IPS DF 6.9 (cell line): ENCODE measurements at regions not wholly inside any gene's neighbourhood (a gene's known extent, or its start where the extent isn't known, plus 50 kb on each side); places are given as distances from the start of the nearest gene placed in this dataset.

Source experiments
- DNase-seq: peaks from one replicate; pipeline ENCODE4 v3.0.0-alpha.2; 2013; ENCODE audit warnings: low read depth, low spot score
- H3K27ac ChIP-seq: one replicate; pipeline ENCODE4 v1.5.1; 2013; ENCODE audit warnings: low read length, control low read depth
- H3K27me3 ChIP-seq: 2 replicates; pipeline ENCODE4 v1.6.1; 2013; ENCODE audit warnings: mild to moderate bottlenecking, low read length; ENCODE audit not compliant: control insufficient read depth, insufficient read depth
- H3K36me3 ChIP-seq: 2 replicates; pipeline ENCODE4 v1.6.1; 2013; ENCODE audit warnings: low read length; ENCODE audit not compliant: control insufficient read depth, insufficient read depth
- H3K4me1 ChIP-seq: 2 replicates; pipeline ENCODE4 v1.6.1; 2013; ENCODE audit warnings: low read length; ENCODE audit not compliant: control insufficient read depth, insufficient read depth
- H3K4me3 ChIP-seq: 2 replicates; pipeline ENCODE4 v1.5.1; 2013; ENCODE audit warnings: mild to moderate bottlenecking, low read length
- H3K9me3 ChIP-seq: 2 replicates; pipeline ENCODE4 v1.6.1; 2013; ENCODE audit warnings: low read length, inconsistent platforms; ENCODE audit not compliant: control insufficient read depth, insufficient read depth
- WGBS: extraction: QIAGEN DNeasy Blood & Tissue Kit; methylation state at CpG from one replicate; pipeline ENCODE4 v1.1.7; 2013; ENCODE audit warnings: mixed read lengths, missing lambda C conversion rate; ENCODE audit not compliant: insufficient read length, insufficient coverage; 5-methylcytosine and 5-hydroxymethylcytosine counted together

DNA sequence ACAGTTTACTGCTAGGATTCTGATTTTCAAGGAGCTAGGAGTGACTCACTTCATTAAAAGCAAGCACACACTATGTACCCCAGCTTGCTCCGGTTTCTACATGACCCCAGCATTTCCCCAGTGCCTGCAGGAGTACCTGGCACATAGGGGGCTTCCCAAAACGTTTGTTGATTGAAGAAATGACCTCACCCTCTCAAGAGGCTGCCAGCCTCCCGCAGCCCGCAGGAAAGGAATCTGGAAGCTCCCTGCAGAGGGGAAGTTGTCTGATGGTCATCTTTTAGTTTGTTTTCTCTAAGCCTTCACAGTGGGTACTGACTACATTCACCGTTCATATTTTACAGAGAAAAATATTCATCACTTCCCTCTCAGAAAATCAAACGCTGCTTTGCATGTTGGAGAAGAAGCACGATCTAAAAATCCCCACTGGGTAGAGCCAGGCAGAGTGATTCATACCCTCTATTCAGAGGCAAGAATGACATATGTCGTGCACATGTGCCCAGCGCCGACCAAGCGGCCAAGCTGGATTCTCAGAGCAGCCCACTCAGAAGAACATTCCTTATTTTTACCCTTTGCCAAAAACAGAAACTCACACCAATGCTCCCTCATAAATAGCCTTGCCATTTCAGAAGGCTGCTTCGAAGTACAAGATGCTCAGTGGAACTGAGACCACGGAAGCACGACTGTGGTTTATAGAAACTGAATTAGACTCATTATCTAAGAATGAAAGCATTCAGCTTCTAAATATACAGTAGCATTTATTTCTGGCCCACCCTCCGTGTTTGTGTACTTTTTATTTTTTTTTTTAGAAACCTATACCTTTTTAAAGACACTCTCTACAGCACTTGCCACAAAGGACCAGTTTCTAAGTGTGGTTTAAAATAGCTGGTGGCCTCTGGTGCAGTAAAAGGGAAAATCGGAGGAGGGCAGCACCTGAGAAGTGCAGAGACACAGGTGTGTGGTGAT is 143.2 kb downstream of the MIS18A start:
- H3K27me3 ChIP-seq, result no peaks in the 10 kb centered on the region
- no peaks in the 10 kb centered on the region for H3K4me1 ChIP-seq
- no peak overlapping the region for H3K4me3 ChIP-seq
- H3K27ac ChIP-seq, result no peak overlapping the region
- no CpG with 5 or more reads among the region's 16 CpGs for WGBS
- no peaks in the 10 kb centered on the region for H3K9me3 ChIP-seq
- no peaks in the 10 kb centered on the region for H3K36me3 ChIP-seq
- no peak for DNase-seq

DNA sequence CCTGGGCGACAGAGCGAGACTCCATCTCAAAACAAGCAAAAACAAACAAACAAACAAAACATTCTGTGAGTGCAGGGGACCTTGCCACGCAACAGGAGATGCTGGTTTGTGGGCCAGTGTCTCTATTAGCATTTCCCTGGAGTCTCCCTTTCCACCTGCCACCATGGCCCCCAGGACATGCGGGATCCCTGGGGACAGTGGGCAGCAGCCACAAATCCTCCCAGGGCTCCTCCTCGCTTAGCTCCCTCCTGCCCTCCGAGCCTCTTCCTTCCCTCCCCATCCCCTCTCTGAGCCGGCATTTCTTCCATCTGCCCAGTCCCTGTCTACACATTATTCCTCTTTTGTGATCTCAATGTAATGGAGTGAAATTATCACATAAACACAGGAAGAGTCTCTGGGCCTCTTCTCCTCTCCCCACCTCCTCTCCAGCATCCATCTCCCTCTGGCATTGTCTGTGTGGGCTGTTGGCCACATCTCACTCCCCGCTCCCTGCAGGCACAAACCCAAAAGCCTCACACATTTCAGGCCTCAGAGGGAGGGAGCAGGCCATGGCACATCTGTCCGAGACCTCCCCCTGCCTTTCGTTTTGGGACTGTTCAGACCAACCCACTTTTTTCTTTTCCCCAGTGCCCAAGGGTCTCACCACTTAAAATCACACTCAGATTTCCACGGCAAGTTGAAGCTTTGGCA is 144.3 kb downstream of the MIS18A start:
- Histone ChIP-seq H3K4me3 (no peak overlapping the region), H3K4me1 (no peaks in the 10 kb centered on the region), H3K27ac (no peak overlapping the region), H3K27me3 (no peaks in the 10 kb centered on the region), H3K9me3 (no peaks in the 10 kb centered on the region), H3K36me3 (no peaks in the 10 kb centered on the region)
- no peak for DNase-seq
- no CpG with 5 or more reads among the region's 11 CpGs for WGBS

DNA sequence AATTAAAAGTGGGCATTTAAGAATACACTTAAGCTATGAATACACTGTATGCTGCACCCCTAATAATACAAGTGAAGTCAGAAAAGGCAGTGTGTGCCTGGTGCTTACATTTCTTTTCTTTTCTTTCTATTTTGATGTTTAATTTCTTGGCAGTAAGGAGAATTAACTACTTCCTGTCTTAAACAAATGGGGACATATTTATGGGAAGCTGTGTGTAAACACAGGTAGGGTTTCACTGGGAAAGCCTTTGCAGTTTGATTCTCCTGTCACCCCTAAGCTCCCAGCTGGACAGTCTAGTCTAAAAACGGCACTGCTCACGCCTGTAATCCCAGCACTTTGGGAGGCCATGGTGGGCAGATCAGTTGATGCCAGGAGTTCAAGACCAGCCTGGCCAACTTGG is 146.0 kb downstream of the MIS18A start:
- no peaks in the 10 kb centered on the region for H3K27me3 ChIP-seq
- H3K36me3 ChIP-seq, result no peaks in the 10 kb centered on the region
- no peak overlapping the region for H3K4me3 ChIP-seq
- no peak for DNase-seq
- WGBS, result no CpG with 5 or more reads among the region's 2 CpGs
- no peaks in the 10 kb centered on the region for H3K4me1 ChIP-seq
- H3K27ac ChIP-seq, result no peak overlapping the region
- no peaks in the 10 kb centered on the region for H3K9me3 ChIP-seq

DNA sequence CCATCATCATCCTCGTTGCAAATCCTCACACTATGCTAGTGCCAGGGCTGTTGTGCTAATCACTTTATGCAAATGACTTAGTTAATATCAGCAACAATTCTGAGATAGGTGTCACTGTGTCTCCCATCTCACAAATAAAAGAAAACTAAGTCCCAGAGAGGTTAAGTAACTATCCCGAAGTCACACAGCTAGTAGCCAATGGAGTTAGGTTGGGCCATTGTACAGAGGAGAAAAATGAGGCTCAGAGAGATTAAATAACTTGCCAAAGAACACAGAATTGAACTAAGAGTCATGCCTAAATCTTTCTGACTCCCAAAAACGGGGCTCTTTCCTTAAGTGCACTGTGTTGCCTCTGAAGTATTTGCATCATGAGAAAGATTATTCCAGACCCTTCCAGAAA is 146.4 kb downstream of the MIS18A start:
- no peak for DNase-seq
- H3K36me3 ChIP-seq, result no peaks in the 10 kb centered on the region
- H3K4me1 ChIP-seq, result no peaks in the 10 kb centered on the region
- H3K9me3 ChIP-seq, result no peaks in the 10 kb centered on the region
- no CpG with 5 or more reads among the region's 3 CpGs for WGBS
- no peak overlapping the region for H3K4me3 ChIP-seq
- H3K27me3 ChIP-seq, result no peaks in the 10 kb centered on the region
- no peak overlapping the region for H3K27ac ChIP-seq

DNA sequence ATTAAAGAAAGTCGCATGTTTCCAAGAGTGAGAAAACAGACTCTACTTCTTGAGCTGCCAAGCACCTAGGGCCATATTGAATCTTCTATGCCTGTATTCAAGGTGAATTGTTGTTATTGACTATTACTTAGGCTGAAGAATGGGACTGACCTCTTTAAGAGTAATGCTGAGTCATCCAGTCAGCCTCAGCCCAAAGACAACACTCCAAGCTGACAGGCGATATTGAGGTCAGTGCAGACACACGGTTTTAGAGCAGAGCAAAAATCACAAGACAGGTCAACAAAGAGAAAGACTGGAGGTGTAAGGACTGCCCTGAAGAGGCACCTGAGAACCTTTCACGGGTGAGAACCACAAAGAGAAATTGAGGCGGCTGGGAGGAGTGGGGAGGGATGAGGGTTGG is 146.9 kb downstream of the MIS18A start:
- no peak overlapping the region for H3K4me3 ChIP-seq
- no peaks in the 10 kb centered on the region for H3K27me3 ChIP-seq
- no peaks in the 10 kb centered on the region for H3K36me3 ChIP-seq
- WGBS, result no CpG with 5 or more reads among the region's 5 CpGs
- no peak overlapping the region for H3K27ac ChIP-seq
- H3K9me3 ChIP-seq, result no peaks in the 10 kb centered on the region
- DNase-seq, result no peak
- H3K4me1 ChIP-seq, result no peaks in the 10 kb centered on the region

DNA sequence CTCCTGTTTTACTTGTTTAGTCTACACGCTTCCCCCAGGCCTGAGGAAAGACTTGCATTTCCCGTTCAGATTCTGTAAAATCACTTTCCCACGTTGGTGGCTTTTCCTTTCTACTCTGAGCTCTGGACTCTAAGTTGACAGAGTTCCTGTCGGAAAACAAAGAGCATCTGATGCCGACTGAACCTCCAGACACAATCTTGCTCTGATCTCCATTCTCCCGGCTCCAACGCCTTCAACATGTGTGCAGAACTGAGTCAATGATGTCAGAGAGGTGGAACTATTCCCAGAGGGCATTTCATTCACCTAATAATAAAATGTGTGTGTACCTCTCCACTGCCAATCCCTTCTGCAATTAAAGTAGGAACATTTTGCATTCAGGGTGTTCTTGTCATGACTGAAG is 147.7 kb downstream of the MIS18A start:
- no peak for DNase-seq
- no peak overlapping the region for H3K4me3 ChIP-seq
- no peaks in the 10 kb centered on the region for H3K36me3 ChIP-seq
- WGBS, result no CpG with 5 or more reads among the region's 7 CpGs
- H3K9me3 ChIP-seq, result no peaks in the 10 kb centered on the region
- no peak overlapping the region for H3K27ac ChIP-seq
- no peaks in the 10 kb centered on the region for H3K4me1 ChIP-seq
- no peaks in the 10 kb centered on the region for H3K27me3 ChIP-seq

DNA sequence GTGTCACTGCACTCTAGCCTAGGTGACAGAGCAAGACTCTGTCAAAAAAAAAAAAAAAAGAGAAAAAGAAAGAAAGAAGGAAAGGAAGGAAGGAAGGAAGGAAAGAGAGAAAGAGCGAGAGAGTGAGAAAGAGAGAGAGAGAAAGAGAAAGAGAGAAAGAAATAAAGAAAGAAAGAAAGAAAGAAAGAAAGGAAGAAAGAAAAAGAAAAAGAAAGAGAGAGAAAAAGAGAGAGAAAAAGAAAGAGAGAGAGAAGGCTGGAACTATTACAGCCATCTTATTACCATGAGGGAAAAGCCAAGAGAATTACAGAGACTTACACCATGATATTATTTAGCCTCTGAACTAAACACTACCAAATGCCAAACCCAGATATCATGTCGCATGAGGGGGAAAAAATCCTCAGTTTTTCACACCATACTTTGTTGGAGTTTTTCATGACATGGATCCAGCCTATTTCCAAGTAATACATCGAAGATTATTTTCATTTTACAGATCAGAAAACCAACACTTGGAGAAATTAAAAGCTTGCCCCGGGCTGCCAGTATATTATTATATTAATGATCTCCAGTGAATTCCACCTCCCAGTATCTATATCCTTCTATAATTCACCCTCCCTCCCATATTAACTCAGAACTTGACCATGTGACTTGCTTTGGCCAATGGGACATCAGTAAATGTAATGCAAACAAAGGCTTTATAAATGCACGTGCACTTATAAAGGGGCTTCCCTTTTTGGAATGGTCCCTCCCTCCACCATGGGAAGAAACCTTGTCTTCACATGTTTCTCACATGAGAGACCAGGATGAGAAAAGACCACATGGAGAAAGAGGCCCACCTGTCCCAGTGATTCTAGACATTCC is 148.6 kb downstream of the MIS18A start:
- no peak for DNase-seq
- WGBS, result 100% methylated on average over 1 of the region's 5 CpGs
- Histone ChIP-seq H3K4me1 (no peaks in the 10 kb centered on the region), H3K4me3 (no peak overlapping the region), H3K36me3 (no peaks in the 10 kb centered on the region), H3K9me3 (no peaks in the 10 kb centered on the region), H3K27me3 (no peaks in the 10 kb centered on the region), H3K27ac (no peak overlapping the region)

DNA sequence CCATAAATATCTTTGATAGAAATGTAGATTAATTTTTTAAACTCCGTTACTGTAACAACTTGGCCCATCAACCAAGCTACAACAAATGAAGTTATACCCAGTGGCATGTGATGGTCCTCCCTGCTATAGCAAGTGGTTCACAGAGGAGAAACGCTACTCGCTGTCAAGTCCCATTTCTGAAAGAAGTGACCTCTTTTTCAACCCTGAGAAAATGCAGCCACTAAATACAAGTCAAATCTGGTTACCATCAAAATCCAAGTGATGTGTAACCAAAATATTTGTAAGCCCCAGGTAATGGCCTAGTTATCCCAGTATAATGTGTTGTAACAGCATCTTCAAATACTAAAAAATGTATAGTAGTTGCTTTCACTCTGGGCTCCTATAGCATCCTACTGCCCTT is 151.8 kb downstream of the MIS18A start:
- Histone ChIP-seq H3K4me3 (no peak overlapping the region), H3K27me3 (no peaks in the 10 kb centered on the region), H3K36me3 (no peaks in the 10 kb centered on the region), H3K4me1 (no peaks in the 10 kb centered on the region), H3K9me3 (no peaks in the 10 kb centered on the region), H3K27ac (no peak overlapping the region)
- whole genome bisulfite sequencing, result no CpG with 5 or more reads among the region's 3 CpGs
- no peak for DNase-seq

DNA sequence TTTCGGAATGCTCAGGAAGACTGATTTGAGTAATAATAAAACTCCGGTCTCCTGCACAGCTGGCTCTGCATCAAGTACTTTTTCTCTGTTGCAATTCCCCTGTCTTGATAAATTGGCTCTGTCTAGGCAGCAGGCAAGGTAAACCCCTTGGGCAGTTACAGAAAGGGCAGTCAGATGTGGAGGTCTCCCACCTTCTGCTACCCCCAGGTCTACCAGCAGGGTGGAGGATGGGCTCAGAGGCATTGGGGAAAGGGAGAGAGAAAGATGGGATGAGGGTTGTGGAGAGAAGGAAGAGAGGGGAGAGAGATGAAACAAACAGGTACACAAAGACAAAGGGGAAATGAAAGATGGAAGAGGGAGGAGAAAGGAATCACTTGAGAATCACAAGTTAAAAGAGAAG is 156.8 kb downstream of the MIS18A start:
- Histone ChIP-seq H3K4me1 (no peaks in the 10 kb centered on the region), H3K27ac (no peak overlapping the region), H3K9me3 (no peaks in the 10 kb centered on the region), H3K4me3 (no peak overlapping the region), H3K36me3 (no peaks in the 10 kb centered on the region), H3K27me3 (no peaks in the 10 kb centered on the region)
- no CpG with 5 or more reads among the region's 2 CpGs for WGBS
- no peak for DNase-seq

DNA sequence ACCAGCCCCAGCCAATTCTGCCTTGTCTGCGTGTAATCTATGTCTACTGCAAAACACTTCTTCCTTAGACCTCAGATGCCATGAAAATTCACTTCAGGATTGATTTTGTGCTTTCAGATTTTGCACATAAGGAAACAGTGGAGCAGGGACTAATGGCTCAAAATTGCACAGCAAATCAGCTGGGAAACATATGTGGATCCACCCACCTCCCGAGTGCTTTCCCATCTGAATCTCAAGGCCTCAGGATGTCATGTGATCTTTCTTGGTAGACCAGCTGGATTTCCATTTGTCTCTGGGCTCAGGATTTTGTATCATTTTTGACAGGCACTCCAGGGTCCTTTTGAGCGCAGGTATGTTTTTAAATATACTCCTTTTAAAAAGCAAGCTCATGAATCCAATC is 158.6 kb downstream of the MIS18A start:
- no peaks in the 10 kb centered on the region for H3K27me3 ChIP-seq
- H3K27ac ChIP-seq, result no peak overlapping the region
- no peak for DNase-seq
- no peaks in the 10 kb centered on the region for H3K36me3 ChIP-seq
- no peaks in the 10 kb centered on the region for H3K9me3 ChIP-seq
- no CpG with 5 or more reads among the region's 3 CpGs for WGBS
- H3K4me3 ChIP-seq, result no peak overlapping the region
- H3K4me1 ChIP-seq, result no peaks in the 10 kb centered on the region
